Naive thymus-derived CD8-positive, alpha-beta T cell (primary cell): ENCODE measurements at regions not wholly inside any gene's neighbourhood (a gene's known extent, or its start where the extent isn't known, plus 50 kb on each side); places are given as distances from the start of the nearest gene placed in this dataset.

Experiments
- ATAC-seq, 2 donors: fragments of 150-1000 bp; cut with Tn5 transposase in 1 of 2; sonication (Bioruptor Pico), chemical (Tn5 transposase) in 1 of 2; 1 replicate in 1 of 2; 2 replicates in 1 of 2; pipeline ENCODE4 v1.10.0; 2021; ENCODE audit warnings: mild to moderate bottlenecking in 2 of 2, moderate library complexity in 2 of 2
- POLR2A ChIA-PET: fragments of 350-600 bp; sonication (Branson Sonifier 250); formaldehyde crosslinking; loops from one replicate; lab custom pipeline; 2021; ENCODE audit warnings: antibody characterized with exemption; lab: Charles Lee
- DNase-seq, 10 donors: peaks; one replicate each; pipeline versions ENCODE4 v3.0.0 to v3.0.0-alpha.2; 2020 to 2022
- H3K27ac Mint-ChIP-seq, 10 donors: one replicate each; pipeline ENCODE4 v1.8.0; 2020 to 2022; ENCODE audit warnings: mild to moderate bottlenecking in 10 of 10, mixed read lengths in 10 of 10, moderate library complexity in 4 of 10, inconsistent platforms in 1 of 10
- H3K27me3 Mint-ChIP-seq, 5 donors: one replicate each; pipeline ENCODE4 v1.8.0; 2021 to 2022; ENCODE audit warnings: mixed read lengths in 5 of 5
- H3K36me3 Mint-ChIP-seq, 3 donors: one replicate each; pipeline ENCODE4 v1.8.0; 2020 to 2022; ENCODE audit warnings: mixed read lengths in 3 of 3, mild to moderate bottlenecking in 2 of 3, inconsistent platforms in 1 of 3
- H3K4me1 Mint-ChIP-seq, 4 donors: one replicate each; pipeline ENCODE4 v1.8.0; 2021 to 2022; ENCODE audit warnings: mixed read lengths in 4 of 4
- H3K4me3 Mint-ChIP-seq, 10 donors: one replicate each; pipeline ENCODE4 v1.8.0; 2020 to 2022; ENCODE audit warnings: mild to moderate bottlenecking in 10 of 10, mixed read lengths in 10 of 10, moderate library complexity in 6 of 10, inconsistent platforms in 1 of 10
- H3K9me3 Mint-ChIP-seq, 9 donors: one replicate each; pipeline ENCODE4 v1.8.0; 2020 to 2022; ENCODE audit warnings: mixed read lengths in 9 of 9, mild to moderate bottlenecking in 3 of 9, inconsistent platforms in 1 of 9, moderate library complexity in 1 of 9

DNA sequence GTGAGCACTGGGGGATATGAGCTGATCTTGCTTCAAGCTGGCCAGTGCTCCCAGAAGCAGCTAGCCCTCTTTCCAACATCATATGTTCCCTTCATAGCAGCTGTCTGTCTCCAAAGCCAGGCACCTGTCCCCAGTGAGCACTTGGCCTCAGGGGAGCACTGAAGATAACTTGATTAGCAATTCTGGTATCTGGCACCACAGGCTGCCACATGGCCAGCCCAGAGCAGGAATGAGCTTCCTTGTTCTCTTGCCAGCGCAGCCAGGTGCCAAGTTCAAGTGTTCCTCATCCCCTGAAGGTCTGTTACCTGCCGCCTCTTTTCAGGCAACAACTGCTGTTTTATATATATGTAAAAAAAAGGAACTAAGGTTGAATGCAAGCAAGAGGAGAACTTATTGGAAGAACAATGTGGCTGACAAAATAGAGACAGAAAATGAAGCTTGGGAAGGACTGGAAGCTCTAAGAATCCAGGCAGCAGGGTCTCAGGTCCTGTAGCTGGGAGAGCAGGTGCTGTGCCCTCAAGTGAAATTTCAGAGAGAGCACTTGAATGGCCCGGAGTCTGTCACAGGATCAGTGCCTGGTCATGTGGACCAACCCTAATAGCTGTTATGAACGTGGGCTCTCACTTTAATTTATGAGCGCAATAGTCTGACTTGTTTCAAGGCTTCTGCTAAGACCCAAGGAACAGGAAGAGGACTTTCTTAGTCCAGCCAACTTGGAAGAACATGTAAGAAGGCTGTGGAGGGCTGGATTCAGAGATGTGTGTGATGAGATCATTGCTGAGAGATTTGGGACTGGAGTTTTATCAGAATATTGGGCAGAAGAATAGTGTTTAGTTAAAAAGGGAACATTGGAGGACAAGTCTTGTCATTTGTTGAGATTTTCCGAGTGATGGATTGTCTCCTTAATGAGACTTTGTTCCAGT, 267.2 kb downstream of the GLRX3 start:
- H3K27ac Mint-ChIP-seq = no peak overlapping the region
- H3K4me3 Mint-ChIP-seq = no peak overlapping the region
- POLR2A ChIA-PET = no interaction called here
- no peaks in the 10 kb centered on the region for H3K36me3 Mint-ChIP-seq
- no peaks in the 10 kb centered on the region for H3K4me1 Mint-ChIP-seq
- H3K27me3 Mint-ChIP-seq = peaks cover 0 to 23% (median 10%) of the 10 kb centered on the region in 5 donors
- DNase-seq = no peak
- H3K9me3 Mint-ChIP-seq = peaks cover 0 to 20% (median 4%) of the 10 kb centered on the region in 9 donors
- no peak for ATAC-seq

DNA sequence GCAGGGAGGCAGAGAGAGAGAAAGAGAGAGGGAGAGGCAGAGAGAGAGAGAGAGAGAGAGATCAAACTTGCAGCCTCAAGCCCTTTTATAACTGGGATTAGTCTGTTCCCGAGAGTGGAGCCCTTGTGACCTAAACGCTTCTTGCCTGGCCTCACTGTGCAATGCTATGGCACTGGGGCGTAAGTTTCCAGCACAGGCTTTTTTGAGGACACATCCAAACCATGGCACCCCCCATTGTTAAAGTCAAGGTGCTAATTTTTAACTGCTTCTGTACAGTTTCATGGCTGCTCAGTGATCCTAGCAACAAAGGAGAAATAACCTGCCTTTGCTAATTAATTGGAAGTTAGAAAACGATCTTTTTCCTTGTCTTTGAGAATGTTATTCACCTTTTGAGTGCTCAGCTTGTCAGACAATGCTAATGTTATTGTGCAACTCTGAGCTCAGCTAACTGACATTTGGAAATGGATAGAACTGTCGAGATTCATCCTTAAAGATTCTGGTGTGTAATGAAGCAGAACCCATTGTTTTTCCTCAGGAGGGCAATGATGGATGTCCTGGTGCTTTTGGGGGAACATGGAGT, 268.4 kb downstream of the GLRX3 start:
- no peaks in the 10 kb centered on the region for H3K36me3 Mint-ChIP-seq
- H3K4me1 Mint-ChIP-seq = no peaks in the 10 kb centered on the region
- DNase-seq = no peak
- POLR2A ChIA-PET = no interaction called here
- no peak overlapping the region for H3K4me3 Mint-ChIP-seq
- ATAC-seq = no peak
- H3K27ac Mint-ChIP-seq = peak overlapping the region in 1 of 10 donors; percentile 69
- peaks cover 0 to 13% (median 0%) of the 10 kb centered on the region in 9 donors for H3K9me3 Mint-ChIP-seq
- peaks cover 0 to 23% (median 10%) of the 10 kb centered on the region in 5 donors for H3K27me3 Mint-ChIP-seq

DNA sequence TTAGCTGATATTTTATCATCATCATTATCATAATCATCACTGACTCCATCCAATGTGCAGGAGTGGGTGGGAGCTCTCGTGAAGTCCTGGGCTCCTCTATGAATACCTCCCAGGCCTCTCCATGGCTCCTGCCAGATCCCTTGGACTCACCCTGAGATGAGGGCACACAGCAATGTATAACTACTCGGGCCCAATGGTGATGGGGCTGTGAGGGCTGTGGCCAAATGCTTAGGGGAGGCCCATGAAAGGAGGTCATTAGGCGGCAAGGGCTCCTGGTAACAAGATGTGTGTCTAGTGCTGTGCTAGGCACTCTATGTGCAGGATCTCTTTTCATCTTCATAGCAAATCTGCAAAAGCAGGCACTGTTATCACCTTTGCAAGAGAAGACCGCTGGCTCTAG, 270.9 kb downstream of the GLRX3 start:
- no peaks in the 10 kb centered on the region for H3K4me1 Mint-ChIP-seq
- no peaks in the 10 kb centered on the region for H3K36me3 Mint-ChIP-seq
- DNase-seq (peak in 1 of 10 donors; percentile 3), ATAC-seq (no peak)
- peaks cover 0 to 23% (median 10%) of the 10 kb centered on the region in 5 donors for H3K27me3 Mint-ChIP-seq
- POLR2A ChIA-PET = no interaction called here
- no peak overlapping the region for H3K27ac Mint-ChIP-seq
- no peak overlapping the region for H3K4me3 Mint-ChIP-seq
- peaks cover 0 to 12% (median 0%) of the 10 kb centered on the region in 9 donors for H3K9me3 Mint-ChIP-seq

DNA sequence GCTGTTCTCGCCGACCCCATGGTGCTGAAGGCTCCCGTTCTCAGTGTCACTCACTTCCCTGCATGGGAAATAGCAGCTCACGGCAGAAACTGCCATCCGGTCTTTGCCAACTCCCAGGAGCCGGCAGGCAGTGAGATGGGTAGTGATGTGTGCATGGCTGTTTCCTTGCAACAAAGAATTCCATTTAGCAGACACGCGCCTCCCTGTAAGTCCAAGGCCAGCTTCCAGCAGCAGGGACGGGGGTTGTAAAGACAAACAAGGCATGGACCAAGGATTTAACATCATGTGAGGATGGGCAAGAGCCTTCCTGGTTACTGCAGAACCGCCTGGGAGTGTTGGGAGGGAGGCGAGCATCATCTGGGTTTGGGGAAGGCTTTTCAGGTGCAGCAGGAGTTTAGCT, 273.1 kb downstream of the GLRX3 start:
- no peak for ATAC-seq
- H3K4me1 Mint-ChIP-seq = no peaks in the 10 kb centered on the region
- peaks cover 0 to 3% (median under 1%) of the 10 kb centered on the region in 5 donors for H3K27me3 Mint-ChIP-seq
- H3K27ac Mint-ChIP-seq = no peak overlapping the region
- peaks cover 0 to 8% (median 0%) of the 10 kb centered on the region in 9 donors for H3K9me3 Mint-ChIP-seq
- H3K4me3 Mint-ChIP-seq = no peak overlapping the region
- POLR2A ChIA-PET = no interaction called here
- peak in 1 of 10 donors; percentile 9 for DNase-seq
- H3K36me3 Mint-ChIP-seq = no peaks in the 10 kb centered on the region

DNA sequence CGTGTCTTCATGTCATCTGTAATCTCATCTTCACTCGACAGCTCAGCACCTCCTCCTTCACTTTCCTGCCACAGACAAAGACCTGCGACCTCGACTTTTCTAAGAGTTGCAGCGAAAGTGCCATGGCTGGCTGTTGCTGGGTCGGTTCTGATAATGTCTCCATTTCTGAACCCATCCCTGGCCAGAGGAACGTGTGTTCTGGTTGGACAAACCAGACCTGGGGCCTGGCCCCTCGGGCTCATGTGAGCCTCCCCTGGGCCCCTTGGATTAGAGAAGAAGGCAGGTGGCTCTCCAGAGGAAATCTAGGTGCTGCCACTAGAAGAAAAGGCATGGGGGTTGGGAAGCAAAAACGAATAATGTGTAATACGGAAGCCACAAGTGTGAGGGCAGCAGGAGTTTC, 273.7 kb downstream of the GLRX3 start:
- Mint-ChIP-seq H3K4me3 (no peak overlapping the region), H3K27ac (no peak overlapping the region), H3K27me3 (no peaks in the 10 kb centered on the region), H3K4me1 (no peaks in the 10 kb centered on the region), H3K36me3 (no peaks in the 10 kb centered on the region), H3K9me3 (peaks cover 0 to 8% (median 0%) of the 10 kb centered on the region in 9 donors)
- no peak for ATAC-seq
- peak in 1 of 10 donors; percentile 15 for DNase-seq
- POLR2A ChIA-PET = no interaction called here

DNA sequence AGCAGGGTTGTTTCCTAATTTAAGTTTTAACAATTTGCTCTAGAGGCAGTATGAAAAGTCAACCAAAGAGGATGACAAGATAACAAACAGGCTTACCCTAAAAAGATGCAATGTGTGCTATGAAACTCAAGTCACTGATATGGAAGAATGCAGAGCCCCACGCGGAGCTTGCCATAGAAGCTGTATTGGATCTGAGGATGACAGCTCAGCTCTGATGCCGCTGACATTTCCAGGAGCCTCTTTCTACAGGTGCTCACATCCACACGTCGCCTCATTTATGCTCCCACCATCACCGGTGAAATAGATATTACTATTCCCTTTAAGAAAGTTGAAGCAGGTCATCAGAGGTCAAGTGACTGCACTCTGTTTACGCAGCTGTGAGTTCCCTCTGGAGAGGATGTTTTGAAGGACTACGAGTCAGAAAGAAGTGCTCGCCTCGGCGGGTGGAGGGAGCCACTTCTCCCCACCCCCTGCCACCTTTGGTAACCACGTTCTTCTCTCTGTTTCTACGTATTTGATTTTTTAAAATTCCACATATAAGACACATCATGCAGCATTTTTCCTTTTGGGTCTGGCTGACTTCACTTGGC, 275.4 kb downstream of the GLRX3 start:
- H3K9me3 Mint-ChIP-seq = peaks cover 0 to 9% (median 0%) of the 10 kb centered on the region in 9 donors
- H3K27ac Mint-ChIP-seq = no peak overlapping the region
- H3K4me1 Mint-ChIP-seq = peaks cover 0 to under 1% (median 0%) of the 10 kb centered on the region in 4 donors
- H3K4me3 Mint-ChIP-seq = no peak overlapping the region
- H3K36me3 Mint-ChIP-seq = no peaks in the 10 kb centered on the region
- POLR2A ChIA-PET = no interaction called here
- peaks cover 3 to 11% (median 5%) of the 10 kb centered on the region in 5 donors for H3K27me3 Mint-ChIP-seq
- ATAC-seq (no peak), DNase-seq (no peak)

DNA sequence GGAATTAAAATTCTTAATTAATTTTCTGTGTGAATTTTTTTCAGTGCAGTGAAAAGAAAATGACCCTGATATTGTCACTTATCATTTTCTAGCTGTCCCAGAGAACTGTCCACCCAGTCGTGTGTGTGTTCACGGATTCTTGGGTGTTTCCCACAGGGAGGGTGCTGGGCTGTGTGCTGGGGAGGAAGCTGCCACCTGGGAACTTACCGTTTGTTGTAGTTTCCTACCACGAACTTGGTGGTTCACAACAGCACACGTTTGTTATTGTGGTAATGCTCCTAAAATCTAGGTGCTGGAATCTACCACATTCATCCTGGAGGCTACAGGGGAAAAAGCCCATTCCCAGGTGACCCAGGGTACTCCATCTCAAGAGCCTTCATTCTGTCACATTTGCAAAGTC, 276.1 kb downstream of the GLRX3 start:
- Mint-ChIP-seq H3K4me3 (no peak overlapping the region), H3K4me1 (peaks cover 0 to 3% (median 0%) of the 10 kb centered on the region in 4 donors), H3K27me3 (peaks cover 3 to 19% (median 5%) of the 10 kb centered on the region in 5 donors), H3K9me3 (peaks cover 0 to 13% (median 0%) of the 10 kb centered on the region in 9 donors), H3K36me3 (no peaks in the 10 kb centered on the region), H3K27ac (no peak overlapping the region)
- ATAC-seq (no peak), DNase-seq (no peak)
- POLR2A ChIA-PET = no interaction called here

DNA sequence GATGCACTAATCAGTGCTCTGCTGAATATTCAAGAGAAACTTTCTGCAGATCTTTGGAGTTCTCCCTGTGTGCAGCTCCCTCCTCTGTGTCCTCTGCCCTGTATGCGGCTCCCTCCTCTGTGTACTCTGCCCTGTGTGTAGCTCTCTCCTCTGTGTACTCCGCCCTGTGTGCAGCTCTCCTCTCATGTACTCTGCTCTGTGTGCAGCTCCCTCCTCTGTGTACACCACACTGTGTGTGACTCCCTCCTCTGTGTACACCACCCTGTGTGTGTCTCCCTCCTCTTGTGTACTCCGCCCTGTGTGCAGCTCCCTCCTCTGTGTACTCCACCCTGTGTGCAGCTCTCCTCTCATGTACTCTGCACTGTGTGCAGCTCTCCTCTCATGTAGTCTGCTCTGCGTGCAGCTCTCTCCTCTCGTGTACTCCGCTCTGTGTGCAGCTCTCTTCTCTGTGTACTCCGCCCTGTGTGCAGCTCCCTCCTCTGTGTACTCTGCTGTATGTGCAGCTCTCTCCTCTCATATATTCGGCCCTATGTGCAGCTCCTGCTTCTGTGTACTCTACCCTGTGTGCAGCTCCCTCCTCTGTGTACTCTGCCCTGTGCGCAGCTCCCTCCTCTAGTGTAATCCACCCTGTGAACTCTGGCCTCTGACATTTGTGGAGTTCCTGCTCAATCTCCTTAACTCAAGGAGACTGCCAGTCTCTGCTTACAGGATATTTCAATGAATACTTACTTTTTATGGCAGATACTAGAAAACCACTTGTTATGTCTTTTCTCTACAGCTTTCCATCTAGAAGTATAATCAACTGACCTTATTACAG, 280.4 kb downstream of the GLRX3 start:
- Mint-ChIP-seq H3K36me3 (no peaks in the 10 kb centered on the region), H3K27ac (no peak overlapping the region), H3K4me1 (peaks cover 0 to 3% (median 0%) of the 10 kb centered on the region in 4 donors), H3K9me3 (peaks cover 0 to 13% (median 0%) of the 10 kb centered on the region in 9 donors), H3K4me3 (no peak overlapping the region), H3K27me3 (peaks cover 3 to 30% (median 15%) of the 10 kb centered on the region in 5 donors)
- DNase-seq = no peak
- ATAC-seq = no peak
- POLR2A ChIA-PET = no interaction called here

DNA sequence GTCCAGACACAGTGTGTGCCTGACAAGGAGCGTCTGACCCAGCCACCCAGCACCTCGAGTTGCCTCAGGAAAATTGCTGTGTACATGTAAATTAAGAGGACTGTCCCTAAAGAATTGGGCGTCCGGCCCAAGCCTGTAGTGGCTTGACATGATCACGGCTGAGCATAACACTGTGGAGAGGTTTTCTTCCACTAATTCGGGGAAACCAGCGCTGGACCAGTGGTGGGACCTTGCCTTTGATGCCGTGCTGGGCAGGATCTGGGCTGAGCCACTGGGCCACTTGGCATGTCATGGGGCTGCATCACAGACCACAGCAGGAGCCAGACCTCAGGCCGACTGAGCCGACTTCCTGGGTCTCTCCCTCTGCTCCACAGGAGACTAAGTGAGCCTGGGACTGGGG, 282.5 kb downstream of the GLRX3 start:
- Mint-ChIP-seq H3K4me1 (peaks cover 0 to 3% (median 0%) of the 10 kb centered on the region in 4 donors), H3K9me3 (peaks cover 0 to 13% (median 2%) of the 10 kb centered on the region in 9 donors), H3K27me3 (peaks cover 3 to 45% (median 20%) of the 10 kb centered on the region in 5 donors), H3K4me3 (no peak overlapping the region), H3K27ac (no peak overlapping the region), H3K36me3 (no peaks in the 10 kb centered on the region)
- no peak for DNase-seq
- no peak for ATAC-seq
- POLR2A ChIA-PET = no interaction called here

DNA sequence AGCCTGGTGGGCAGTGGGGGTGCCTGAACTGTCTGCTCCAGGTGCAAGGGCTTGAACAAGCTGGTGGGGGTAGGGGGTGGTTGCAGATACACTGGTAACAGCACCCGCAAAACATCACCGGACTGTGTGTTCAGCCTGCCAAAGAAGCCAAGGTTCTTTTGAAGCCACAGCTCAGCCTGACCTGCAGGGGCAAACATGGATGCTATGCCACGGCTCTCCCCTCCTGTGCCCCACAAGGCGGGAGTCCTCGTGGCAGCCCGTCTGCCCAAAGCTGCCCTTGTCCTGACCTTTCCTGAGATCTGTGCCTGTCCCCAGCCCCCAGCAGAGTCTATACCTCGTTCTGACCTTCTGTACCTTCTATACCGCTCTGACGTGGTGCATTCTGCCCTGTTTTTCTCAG, 285.7 kb downstream of the GLRX3 start:
- H3K4me1 Mint-ChIP-seq = no peaks in the 10 kb centered on the region
- H3K9me3 Mint-ChIP-seq = peaks cover 0 to 7% (median 1%) of the 10 kb centered on the region in 9 donors
- no peaks in the 10 kb centered on the region for H3K36me3 Mint-ChIP-seq
- H3K27me3 Mint-ChIP-seq = peaks cover 0 to 36% (median 10%) of the 10 kb centered on the region in 5 donors
- DNase-seq = peak in 1 of 10 donors; percentile 5
- H3K27ac Mint-ChIP-seq = no peak overlapping the region
- no peak overlapping the region for H3K4me3 Mint-ChIP-seq
- POLR2A ChIA-PET = no interaction called here
- ATAC-seq = no peak

DNA sequence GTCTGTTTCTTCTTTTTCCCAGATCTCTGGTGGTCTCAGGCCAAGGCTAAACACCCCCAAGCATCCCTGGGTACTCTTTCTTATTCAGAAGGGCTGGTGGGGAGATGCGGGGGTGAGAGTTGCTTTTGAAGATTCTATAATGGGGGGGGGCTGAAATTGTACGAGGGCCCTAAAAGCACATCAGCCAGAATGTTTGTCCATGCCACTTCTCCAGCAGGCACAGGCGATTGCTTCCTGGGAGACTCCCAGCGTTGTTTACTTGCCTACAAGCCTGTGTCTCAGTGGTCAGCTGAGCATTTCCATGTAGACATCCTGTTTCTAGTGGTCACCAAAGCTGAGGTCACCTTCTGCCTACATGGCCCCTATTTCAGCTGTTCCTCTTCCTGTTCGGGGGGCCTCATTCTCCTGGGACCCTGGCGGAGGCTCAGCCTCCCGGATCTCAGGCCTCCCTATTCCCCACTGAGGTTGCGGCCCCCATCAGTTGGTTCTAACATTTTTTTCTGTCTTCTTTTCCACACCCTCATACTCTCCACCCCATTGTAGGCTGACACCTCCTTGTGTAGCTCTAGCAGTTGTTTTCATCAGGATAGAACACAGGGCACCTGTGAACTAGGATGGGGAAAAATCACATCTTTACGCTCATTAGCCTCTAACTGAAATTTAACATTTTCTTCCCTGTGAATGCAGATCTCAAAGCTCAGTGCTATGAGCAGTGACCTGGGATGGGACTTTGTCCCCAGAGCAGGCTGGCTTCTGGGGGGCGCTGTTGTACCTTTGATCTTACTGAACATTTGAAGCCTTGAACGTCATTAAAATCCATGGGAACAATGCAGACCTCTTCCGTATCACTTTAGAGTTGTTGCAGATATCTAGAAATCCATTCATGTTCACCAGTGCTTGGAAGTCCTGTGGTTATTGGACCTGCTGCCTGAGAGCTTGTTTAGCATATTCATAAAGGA, 286.5 kb downstream of the GLRX3 start:
- Mint-ChIP-seq H3K9me3 (peaks cover 0 to 8% (median 1%) of the 10 kb centered on the region in 9 donors), H3K4me1 (no peaks in the 10 kb centered on the region), H3K36me3 (no peaks in the 10 kb centered on the region), H3K27me3 (peaks cover 0 to 34% (median 10%) of the 10 kb centered on the region in 5 donors), H3K4me3 (no peak overlapping the region), H3K27ac (no peak overlapping the region)
- ATAC-seq = no peak
- POLR2A ChIA-PET = no interaction called here
- peak in 1 of 10 donors; percentile 5 for DNase-seq
